ENCODE measurements at regions not wholly inside any gene's neighbourhood (a gene's known extent, or its start where the extent isn't known, plus 50 kb on each side); places are given as distances from the start of the nearest gene placed in this dataset.
"Not testable (repeated sequence)": the region's sequence is repeated elsewhere in the genome, so short reads cannot be mapped to it uniquely, and the experiment has no call there.

GRCh38 chr17:16867545-16867944 is 104.4 kb downstream of the TNFRSF13B start:
- TF ChIP-seq CTCF (IDR thresholded peaks at IDR 0.05); ZFX (IDR thresholded peaks at IDR 0.05; ENCODE audit: borderline replicate concordance): not testable (repeated sequence)
